GM12865 (cell line): ENCODE measurements at regions not wholly inside any gene's neighbourhood (a gene's known extent, or its start where the extent isn't known, plus 50 kb on each side); places are given as distances from the start of the nearest gene placed in this dataset.

Experiments
- DNase-seq: peaks from one replicate; pipeline ENCODE4 v3.0.0; 2010; ENCODE audit warnings: low read depth
- H3K4me3 ChIP-seq: 2 replicates; pipeline ENCODE4 v1.5.1; 2011; ENCODE audit warnings: mild to moderate bottlenecking, low read depth, low read length, control low read depth
- TF ChIP-seq, protein P1 (sequence below): IDR thresholded peaks from 2 replicates; pipeline ENCODE4 v1.5.1; 2011; ENCODE audit warnings: low read length, control low read depth, low read depth, inconsistent platforms; ENCODE audit not compliant: insufficient read depth; ENCODE audit errors: missing control alignments

DNA sequence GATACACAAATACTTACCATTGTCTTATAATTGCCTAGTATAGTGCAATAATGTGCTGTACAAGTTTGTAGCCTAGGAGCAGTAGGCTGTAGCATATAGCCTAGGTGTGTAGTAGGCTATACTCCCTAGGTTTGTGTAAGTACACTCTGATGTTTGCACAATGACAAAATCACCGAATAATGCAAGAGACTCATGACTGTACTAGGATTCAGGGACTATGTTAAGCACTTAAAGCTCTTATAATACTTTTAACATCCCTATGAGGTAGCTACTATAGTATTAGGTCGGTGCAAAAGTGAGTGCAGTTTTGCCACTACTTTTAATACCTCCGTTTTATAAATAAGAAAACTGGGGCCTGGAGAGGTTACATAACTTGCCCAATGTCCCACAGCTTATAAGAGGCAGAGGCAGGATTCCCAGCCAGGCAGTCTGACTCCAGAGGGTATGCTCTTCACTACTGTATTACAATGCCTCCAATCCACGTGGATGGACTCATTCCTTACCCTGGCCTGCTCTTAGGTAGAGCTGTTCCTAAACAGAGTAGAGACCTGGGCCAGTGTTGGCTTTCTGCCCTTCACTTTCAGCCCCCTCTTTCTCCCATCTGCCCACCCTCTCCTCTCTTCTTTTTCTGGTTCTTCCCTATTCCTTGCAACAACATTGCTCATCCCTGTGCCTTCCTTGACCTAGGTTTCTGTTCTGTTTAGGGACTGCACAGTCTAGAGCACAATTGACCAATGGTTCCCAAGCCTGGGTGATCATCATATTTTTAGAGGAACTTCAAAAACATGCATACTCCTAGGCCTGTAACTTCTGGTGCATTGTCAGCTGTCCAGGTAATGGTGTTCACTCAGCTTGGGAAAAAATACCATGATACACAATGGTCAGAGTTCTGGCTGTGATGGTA, 114.0 kb downstream of the CARTPT start:
- no peak for DNase-seq
- no peak overlapping the region for H3K4me3 ChIP-seq
- TF ChIP-seq, protein P1, sequence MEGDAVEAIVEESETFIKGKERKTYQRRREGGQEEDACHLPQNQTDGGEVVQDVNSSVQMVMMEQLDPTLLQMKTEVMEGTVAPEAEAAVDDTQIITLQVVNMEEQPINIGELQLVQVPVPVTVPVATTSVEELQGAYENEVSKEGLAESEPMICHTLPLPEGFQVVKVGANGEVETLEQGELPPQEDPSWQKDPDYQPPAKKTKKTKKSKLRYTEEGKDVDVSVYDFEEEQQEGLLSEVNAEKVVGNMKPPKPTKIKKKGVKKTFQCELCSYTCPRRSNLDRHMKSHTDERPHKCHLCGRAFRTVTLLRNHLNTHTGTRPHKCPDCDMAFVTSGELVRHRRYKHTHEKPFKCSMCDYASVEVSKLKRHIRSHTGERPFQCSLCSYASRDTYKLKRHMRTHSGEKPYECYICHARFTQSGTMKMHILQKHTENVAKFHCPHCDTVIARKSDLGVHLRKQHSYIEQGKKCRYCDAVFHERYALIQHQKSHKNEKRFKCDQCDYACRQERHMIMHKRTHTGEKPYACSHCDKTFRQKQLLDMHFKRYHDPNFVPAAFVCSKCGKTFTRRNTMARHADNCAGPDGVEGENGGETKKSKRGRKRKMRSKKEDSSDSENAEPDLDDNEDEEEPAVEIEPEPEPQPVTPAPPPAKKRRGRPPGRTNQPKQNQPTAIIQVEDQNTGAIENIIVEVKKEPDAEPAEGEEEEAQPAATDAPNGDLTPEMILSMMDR: no peak

DNA sequence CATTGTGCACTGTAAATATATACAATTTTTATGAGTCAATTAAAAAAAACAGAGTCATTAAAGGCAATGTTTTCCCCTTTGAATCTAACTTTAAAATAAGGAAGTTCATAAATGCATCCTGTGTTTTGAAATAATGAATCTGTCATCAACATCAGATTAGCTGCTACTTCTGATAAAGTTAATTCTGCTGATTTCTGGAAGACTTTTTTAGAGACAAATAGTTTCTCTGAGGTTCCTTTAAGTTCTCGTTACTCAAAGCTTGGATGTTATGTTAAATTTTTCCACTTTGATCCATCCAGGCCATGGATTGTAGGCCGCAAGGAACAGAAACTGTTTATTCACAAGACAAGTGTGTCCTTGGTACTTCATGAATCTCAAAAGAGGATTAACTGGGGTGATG, 115.5 kb downstream of the CARTPT start:
- H3K4me3 ChIP-seq: no peak overlapping the region
- TF ChIP-seq, protein P1: no peak
- DNase-seq: no peak

DNA sequence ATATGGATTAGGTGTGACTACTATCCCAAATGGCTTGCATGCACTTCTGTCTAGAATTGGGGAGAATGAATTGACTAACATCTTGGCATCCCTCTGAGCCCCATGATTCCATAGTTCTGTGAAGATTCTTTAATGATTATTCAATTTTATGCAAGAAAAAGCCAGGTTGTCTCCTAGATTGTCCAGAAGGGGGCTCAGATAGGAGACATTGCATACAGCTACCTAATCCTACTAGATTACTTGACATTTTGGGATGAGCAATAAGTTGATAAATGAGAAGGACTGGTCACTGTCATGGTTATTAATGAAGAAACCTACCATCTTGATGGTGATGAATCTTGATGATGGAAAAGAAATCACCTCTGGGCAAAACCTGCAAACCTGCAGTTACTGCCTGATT, 117.0 kb downstream of the CARTPT start:
- no peak for DNase-seq
- H3K4me3 ChIP-seq: no peak overlapping the region
- TF ChIP-seq, protein P1: no peak

DNA sequence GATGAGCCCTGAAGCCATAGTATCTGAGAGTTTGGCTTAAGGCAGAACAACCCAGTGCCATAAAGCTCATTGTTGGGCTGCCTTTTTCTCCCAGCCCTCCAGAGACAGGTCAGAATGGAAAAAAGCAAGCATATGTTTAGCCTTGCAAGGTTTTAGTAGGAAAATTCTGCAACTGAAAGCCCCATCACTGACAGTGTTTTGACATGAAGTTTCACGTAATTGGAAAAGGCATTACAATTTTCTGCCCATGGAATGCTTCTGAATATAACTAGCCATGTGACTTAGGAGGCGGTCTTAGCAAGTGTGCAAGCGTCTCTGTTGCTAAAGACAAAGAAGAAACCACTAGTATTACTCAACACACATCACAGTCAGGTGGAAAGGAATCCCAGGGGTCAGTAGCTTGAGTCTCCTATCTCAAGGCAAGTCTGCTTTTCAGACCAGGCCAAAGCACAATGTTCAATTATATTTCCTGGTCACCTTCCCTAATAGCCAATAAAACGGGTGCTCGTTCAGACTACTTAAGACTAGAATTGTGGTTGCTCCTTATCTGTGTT, 117.6 kb downstream of the CARTPT start:
- TF ChIP-seq, protein P1: no peak
- H3K4me3 ChIP-seq: no peak overlapping the region
- no peak for DNase-seq

DNA sequence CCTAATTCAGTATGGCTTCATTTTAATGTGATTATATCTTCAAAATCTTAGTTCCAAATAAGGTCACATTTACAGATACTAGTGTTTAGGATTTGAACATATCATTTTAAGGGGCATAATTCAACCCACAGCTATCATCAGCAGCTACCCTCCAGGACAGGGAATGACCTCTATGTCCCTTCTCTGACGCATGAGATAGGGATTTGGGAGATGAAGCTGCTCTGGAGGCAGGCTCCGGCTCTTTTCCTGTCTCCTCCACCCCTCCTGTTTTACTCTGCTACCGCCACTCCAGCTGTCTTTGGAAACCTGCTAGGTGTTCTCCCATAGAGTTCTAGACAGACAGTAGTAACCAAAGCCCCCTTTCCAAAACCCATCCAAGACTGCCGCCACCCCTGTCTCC, 119.2 kb downstream of the CARTPT start:
- H3K4me3 ChIP-seq: no peak overlapping the region
- DNase-seq: no peak
- TF ChIP-seq, protein P1: no peak

DNA sequence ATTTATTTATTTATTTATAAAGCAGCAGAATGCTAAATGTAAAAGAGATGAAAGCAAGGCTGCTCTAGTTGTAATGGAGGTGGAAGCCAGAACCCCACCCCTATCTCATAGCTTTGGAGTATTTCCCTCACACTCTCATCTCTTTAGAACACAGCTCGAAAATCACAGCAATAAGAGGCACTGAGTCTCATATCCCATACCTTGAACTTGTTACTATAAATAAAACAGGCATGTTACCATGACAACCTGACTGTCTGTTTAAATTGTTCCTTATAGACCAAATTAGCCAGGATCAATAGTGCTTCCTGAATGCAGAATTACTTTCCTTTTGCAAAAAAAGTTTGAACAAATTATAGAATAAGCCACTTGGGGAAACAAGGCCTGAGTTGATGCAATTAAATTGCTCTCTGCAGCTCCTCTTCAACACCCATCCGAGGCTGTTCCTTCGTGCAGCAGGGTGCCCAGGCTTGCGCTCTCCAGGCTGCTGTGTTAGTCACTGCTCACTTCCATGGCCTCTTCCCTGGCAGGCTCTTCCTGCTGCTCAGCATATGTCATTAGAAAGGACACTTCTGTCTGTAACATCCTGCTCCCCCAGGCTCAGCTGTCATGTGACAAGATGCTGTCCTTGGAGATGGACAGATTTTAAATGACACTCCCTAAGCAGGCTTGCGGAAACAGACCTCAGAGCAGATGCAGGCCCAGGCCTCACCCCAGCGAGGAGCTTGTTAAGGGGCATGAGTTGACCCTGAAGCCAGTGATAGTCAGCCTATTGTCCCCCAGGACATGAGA, 120.2 kb downstream of the CARTPT start:
- H3K4me3 ChIP-seq: no peak overlapping the region
- TF ChIP-seq, protein P1: no peak
- DNase-seq: no peak
